ENCODE measurements at regions not wholly inside any gene's neighbourhood (a gene's known extent, or its start where the extent isn't known, plus 50 kb on each side); places are given as distances from the start of the nearest gene placed in this dataset.

DNA sequence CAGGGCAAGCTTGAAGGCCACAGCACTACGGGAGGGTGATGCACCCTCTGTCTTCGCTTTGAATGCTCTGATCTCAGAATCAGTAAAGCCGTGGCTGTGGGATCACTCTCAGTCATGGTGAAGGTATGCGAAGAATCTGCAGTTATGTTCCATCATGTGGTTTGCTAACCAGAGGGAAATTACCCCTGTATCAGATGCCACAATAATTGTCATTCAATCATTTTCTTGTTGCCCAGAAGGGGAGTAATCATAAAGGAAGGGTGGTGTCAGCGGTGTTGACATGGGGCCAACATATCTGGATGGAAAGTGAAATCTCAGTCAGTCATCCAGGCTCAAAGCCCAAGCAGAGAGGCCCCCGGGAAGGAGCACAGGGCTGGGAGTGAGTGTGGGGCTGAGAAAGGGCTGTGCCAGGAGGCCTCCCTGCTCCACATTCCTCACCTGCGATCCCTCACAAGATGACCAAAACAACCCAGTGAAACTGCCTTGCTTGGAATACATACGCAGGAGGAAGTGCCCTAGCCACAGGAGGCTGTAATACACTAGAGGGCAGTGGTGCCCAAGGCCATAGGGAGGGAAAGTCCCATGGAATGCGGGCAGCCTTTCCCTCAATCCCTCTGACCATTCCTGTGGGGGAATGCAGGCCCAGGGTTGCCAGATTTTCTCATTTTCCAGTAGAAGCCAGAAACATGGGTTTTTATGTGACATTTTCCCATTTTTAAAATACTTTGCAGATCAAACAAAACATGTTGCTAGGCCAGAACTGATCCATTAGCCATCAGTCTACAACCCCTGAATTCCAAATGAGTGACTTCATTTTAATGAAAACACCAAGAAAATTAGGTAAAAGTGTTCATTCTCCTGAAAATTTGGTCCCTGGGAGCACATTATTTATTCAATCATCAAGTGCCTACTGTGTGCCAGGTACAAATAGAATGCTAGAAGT is 95.7 kb upstream of the VANGL1 start:
- no peak for TF ChIP-seq SIN3A (IDR thresholded peaks at IDR 0.05; ENCODE audit: borderline replicate concordance, insufficient read depth, low read length)
- TF ChIP-seq, protein P1, sequence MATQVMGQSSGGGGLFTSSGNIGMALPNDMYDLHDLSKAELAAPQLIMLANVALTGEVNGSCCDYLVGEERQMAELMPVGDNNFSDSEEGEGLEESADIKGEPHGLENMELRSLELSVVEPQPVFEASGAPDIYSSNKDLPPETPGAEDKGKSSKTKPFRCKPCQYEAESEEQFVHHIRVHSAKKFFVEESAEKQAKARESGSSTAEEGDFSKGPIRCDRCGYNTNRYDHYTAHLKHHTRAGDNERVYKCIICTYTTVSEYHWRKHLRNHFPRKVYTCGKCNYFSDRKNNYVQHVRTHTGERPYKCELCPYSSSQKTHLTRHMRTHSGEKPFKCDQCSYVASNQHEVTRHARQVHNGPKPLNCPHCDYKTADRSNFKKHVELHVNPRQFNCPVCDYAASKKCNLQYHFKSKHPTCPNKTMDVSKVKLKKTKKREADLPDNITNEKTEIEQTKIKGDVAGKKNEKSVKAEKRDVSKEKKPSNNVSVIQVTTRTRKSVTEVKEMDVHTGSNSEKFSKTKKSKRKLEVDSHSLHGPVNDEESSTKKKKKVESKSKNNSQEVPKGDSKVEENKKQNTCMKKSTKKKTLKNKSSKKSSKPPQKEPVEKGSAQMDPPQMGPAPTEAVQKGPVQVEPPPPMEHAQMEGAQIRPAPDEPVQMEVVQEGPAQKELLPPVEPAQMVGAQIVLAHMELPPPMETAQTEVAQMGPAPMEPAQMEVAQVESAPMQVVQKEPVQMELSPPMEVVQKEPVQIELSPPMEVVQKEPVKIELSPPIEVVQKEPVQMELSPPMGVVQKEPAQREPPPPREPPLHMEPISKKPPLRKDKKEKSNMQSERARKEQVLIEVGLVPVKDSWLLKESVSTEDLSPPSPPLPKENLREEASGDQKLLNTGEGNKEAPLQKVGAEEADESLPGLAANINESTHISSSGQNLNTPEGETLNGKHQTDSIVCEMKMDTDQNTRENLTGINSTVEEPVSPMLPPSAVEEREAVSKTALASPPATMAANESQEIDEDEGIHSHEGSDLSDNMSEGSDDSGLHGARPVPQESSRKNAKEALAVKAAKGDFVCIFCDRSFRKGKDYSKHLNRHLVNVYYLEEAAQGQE (IDR thresholded peaks at IDR 0.05; ENCODE audit: insufficient read depth in 1 of 2, low read depth in 2 of 2, low read length in 2 of 2): no peak
- no peak for TF ChIP-seq FOXP2 (optimal IDR thresholded peaks at IDR 0.05; ENCODE audit: borderline replicate concordance, extremely low read depth, extremely low read length, insufficient read depth)
- TF ChIP-seq TAF1 (IDR thresholded peaks at IDR 0.05; ENCODE audit: borderline replicate concordance, insufficient read depth, low read length): no peak
- TF ChIP-seq POLR2AphosphoS5 (IDR thresholded peaks at IDR 0.05; ENCODE audit: low read depth, low read length): no peak

DNA sequence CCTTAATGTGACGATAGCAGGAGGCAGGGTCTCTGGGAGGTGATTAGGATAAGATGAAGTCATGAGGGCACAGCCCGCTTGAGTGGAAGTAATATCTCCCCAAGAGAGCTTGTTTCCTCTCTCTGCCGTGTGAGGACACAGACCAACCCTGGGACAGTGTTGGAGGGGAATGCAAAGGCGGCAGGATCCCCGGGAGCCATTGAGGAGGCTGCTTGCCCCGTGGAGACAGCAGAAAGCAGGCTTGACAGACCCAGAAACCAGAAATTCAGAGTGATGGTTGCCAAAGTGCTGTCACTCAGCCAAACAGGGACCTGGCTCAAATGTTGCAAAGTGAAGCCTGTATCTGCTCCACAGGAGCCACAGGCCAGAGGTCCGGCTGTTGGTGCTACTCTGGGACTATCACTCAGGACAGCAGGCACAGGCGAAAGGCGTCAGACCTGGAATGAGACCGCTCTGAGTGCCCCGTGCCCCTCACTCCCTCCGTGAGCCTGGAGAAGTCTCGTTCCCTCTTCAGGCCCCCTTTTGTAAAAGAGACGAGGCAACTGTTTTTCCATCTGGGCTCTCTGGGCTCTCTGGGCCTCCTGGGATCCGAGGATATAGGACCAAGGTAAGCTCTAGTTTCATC is 96.6 kb upstream of the VANGL1 start:
- TF ChIP-seq TAF1 (IDR thresholded peaks at IDR 0.05; ENCODE audit: borderline replicate concordance, insufficient read depth, low read length) (no peak), POLR2AphosphoS5 (IDR thresholded peaks at IDR 0.05; ENCODE audit: low read depth, low read length) (no peak), SIN3A (IDR thresholded peaks at IDR 0.05; ENCODE audit: borderline replicate concordance, insufficient read depth, low read length) (no peak), FOXP2 (optimal IDR thresholded peaks at IDR 0.05; ENCODE audit: borderline replicate concordance, extremely low read depth, extremely low read length, insufficient read depth) (no peak)
- TF ChIP-seq, protein P1 (IDR thresholded peaks at IDR 0.05; ENCODE audit: insufficient read depth in 1 of 2, low read depth in 2 of 2, low read length in 2 of 2): no peak

DNA sequence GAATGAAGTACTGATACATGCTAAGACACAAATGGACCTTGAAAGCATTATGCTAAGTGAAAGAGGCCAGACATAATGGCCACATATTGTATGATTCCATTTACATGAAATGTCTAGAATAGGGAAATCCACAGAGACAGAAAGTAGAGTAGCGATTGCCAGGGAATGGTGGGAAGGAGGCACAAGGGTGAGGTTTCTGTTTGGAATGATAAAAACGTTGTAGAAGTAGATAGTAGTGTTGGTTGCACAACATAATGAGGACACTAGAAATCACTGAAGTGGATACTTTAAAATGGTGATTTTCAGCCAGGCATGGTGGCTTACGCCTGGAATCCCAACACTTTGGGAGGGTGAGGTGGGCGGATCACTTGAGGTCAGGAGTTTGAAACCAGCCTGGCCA is 97.6 kb upstream of the VANGL1 start:
- TF ChIP-seq SIN3A (IDR thresholded peaks at IDR 0.05; ENCODE audit: borderline replicate concordance, insufficient read depth, low read length) (no peak), TAF1 (IDR thresholded peaks at IDR 0.05; ENCODE audit: borderline replicate concordance, insufficient read depth, low read length) (no peak), POLR2AphosphoS5 (IDR thresholded peaks at IDR 0.05; ENCODE audit: low read depth, low read length) (no peak), FOXP2 (optimal IDR thresholded peaks at IDR 0.05; ENCODE audit: borderline replicate concordance, extremely low read depth, extremely low read length, insufficient read depth) (no peak)
- TF ChIP-seq, protein P1 (IDR thresholded peaks at IDR 0.05; ENCODE audit: insufficient read depth in 1 of 2, low read depth in 2 of 2, low read length in 2 of 2): no peak

DNA sequence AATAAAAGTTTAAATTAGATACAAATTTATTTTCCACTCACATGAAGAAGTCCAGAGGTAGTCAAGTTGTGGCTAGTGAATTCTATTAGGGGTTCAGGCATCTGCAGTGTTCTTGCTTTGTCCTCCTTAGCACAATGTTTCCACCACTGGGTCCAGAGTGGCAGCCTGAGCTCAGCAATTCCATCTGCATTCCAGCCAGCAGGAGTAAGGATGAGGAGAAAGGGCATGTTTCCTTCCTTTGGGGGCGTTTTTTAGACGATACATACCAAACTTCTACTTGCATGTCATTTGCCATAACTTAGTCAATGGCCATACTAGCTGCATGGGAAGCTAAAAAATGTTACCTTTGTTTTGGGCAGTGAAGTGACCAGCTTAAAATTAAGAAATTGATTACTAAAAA is 98.5 kb upstream of the VANGL1 start:
- TF ChIP-seq, protein P1 (IDR thresholded peaks at IDR 0.05; ENCODE audit: insufficient read depth in 1 of 2, low read depth in 2 of 2, low read length in 2 of 2): no peak
